DMS 273 treated with DMSO at 0.1 percent for 48 hours (cell line): ENCODE measurements at regions not wholly inside any gene's neighbourhood (a gene's known extent, or its start where the extent isn't known, plus 50 kb on each side); places are given as distances from the start of the nearest gene placed in this dataset.
"Not testable (repeated sequence)": the region's sequence is repeated elsewhere in the genome, so short reads cannot be mapped to it uniquely, and the experiment has no call there.

Experiments used
- DNase-seq: peaks from one replicate; lab custom pipeline; 2025; lab: John Stamatoyannopoulos, UW

GRCh38 chr6:144434308-144434990 is 149.3 kb downstream of the UTRN start:
- no peak for DNase-seq

- DNase-seq: no peak
Measured at GRCh38 chr6:144435602-144436426, 150.7 kb downstream of the UTRN start.

GRCh38 chr6:144437105-144437504 is 152.0 kb downstream of the UTRN start:
- DNase-seq: no peak

GRCh38 chr6:144438103-144438502 is 153.0 kb downstream of the UTRN start:
- no peak for DNase-seq

- DNase-seq: no peak
Measured at GRCh38 chr6:144439016-144439415, 153.9 kb downstream of the UTRN start.

- not testable (repeated sequence) for DNase-seq
Measured at GRCh38 chr6:144441801-144442200, 156.7 kb downstream of the UTRN start.

- no peak for DNase-seq
Measured at GRCh38 chr6:144443157-144443556, 158.0 kb downstream of the UTRN start.

- DNase-seq: no peak
Measured at GRCh38 chr6:144447472-144447871, 162.3 kb downstream of the UTRN start.

- no peak for DNase-seq
Measured at GRCh38 chr6:144449218-144449617, 164.1 kb downstream of the UTRN start.

GRCh38 chr6:144449911-144450597 is 164.9 kb downstream of the UTRN start:
- no peak for DNase-seq

GRCh38 chr6:144460327-144461095 is 175.4 kb downstream of the UTRN start:
- DNase-seq: no peak

GRCh38 chr6:144462058-144462457 is 176.9 kb downstream of the UTRN start:
- DNase-seq: no peak

GRCh38 chr6:144466716-144467115 is 181.6 kb downstream of the UTRN start:
- DNase-seq: no peak

GRCh38 chr6:144467172-144467762 is 182.1 kb downstream of the UTRN start:
- no peak for DNase-seq

GRCh38 chr6:144467921-144468320 is 182.8 kb downstream of the UTRN start:
- DNase-seq: no peak

GRCh38 chr6:144468709-144469108 is 183.6 kb downstream of the UTRN start:
- DNase-seq: no peak

GRCh38 chr6:144469144-144469575 is 184.0 kb downstream of the UTRN start:
- DNase-seq: no peak

- DNase-seq: not testable (repeated sequence)
Measured at GRCh38 chr6:144470201-144470600, 185.1 kb downstream of the UTRN start.

GRCh38 chr6:144471986-144472385 is 186.9 kb downstream of the UTRN start:
- DNase-seq: no peak

- no peak for DNase-seq
Measured at GRCh38 chr6:144474290-144474689, 189.2 kb downstream of the UTRN start.

- DNase-seq: no peak
Measured at GRCh38 chr6:144474904-144475303, 189.8 kb downstream of the UTRN start.

- DNase-seq: no peak
Measured at GRCh38 chr6:144475411-144475810, 190.3 kb downstream of the UTRN start.
